OCI-LY7 (cell line): ENCODE measurements at regions not wholly inside any gene's neighbourhood (a gene's known extent, or its start where the extent isn't known, plus 50 kb on each side); places are given as distances from the start of the nearest gene placed in this dataset.

Source experiments
- BruUV-seq: library from RNA; stranded (reverse); fragments of 400-500 nt; replicated peaks from 2 replicates; lab custom pipeline; 2021; lab: Mats Ljungman, UMichigan
- CTCF ChIA-PET: fragments of 300-600 bp; sonication (Branson Sonifier 250); formaldehyde crosslinking; loops from one replicate; lab custom pipeline; 2022; ENCODE audit warnings: antibody characterized with exemption; ENCODE audit not compliant: unreplicated experiment; lab: Charles Lee
- POLR2A ChIA-PET: fragments of 300-600 bp; sonication (Branson Sonifier 250); formaldehyde crosslinking; loops from one replicate; lab custom pipeline; 2022; ENCODE audit warnings: antibody characterized with exemption; lab: Charles Lee
- DNase-seq: peaks from one replicate; pipeline ENCODE4 v3.0.0-alpha.2; 2015; ENCODE audit warnings: low spot score
- H2AFZ ChIP-seq: fragments of 200-600 bp; sonication (generic), shearing (Covaris generic); 2 replicates; pipeline ENCODE4 v1.6.1; 2014; ENCODE audit warnings: mild to moderate bottlenecking, antibody characterized with exemption, low read length, moderate library complexity
- H3K27ac ChIP-seq: fragments of 200-600 bp; sonication (generic); 2 replicates; pipeline ENCODE4 v1.5.1; 2014; ENCODE audit warnings: mixed run types, low read depth, mild to moderate bottlenecking, moderate library complexity, low read length, inconsistent platforms; ENCODE audit not compliant: poor library complexity, severe bottlenecking
- H3K36me3 ChIP-seq: fragments of 200-600 bp; sonication (generic); 2 replicates; pipeline ENCODE4 v1.6.1; 2014; ENCODE audit warnings: mild to moderate bottlenecking, antibody characterized with exemption, low read length, moderate library complexity, mixed read lengths; ENCODE audit not compliant: insufficient read depth
- H3K4me1 ChIP-seq: fragments of 200-600 bp; sonication (generic); 2 replicates; pipeline ENCODE4 v1.5.1; 2014; ENCODE audit warnings: mild to moderate bottlenecking, low read length; ENCODE audit not compliant: insufficient read depth, poor library complexity, severe bottlenecking
- H3K4me2 ChIP-seq: fragments of 200-600 bp; sonication (generic); 2 replicates; pipeline ENCODE4 v1.6.1; 2014; ENCODE audit warnings: mild to moderate bottlenecking, low read length
- H3K4me3 ChIP-seq: fragments of 200-600 bp; sonication (generic); 2 replicates; pipeline ENCODE4 v1.5.1; 2014; ENCODE audit warnings: mild to moderate bottlenecking, low read depth, low read length; ENCODE audit not compliant: poor library complexity, severe bottlenecking
- H3K79me2 ChIP-seq: fragments of 200-600 bp; sonication (generic); 2 replicates; pipeline ENCODE4 v1.6.1; 2016; ENCODE audit warnings: low read depth, mild to moderate bottlenecking, low read length, moderate library complexity, mixed read lengths; ENCODE audit not compliant: insufficient read depth
- H3K9me2 ChIP-seq: fragments of 200-600 bp; sonication (generic); 2 replicates; pipeline ENCODE4 v1.6.1; 2016; ENCODE audit warnings: mild to moderate bottlenecking, low read length, mixed read lengths; ENCODE audit not compliant: insufficient read depth
- H3K9me3 ChIP-seq: fragments of 200-600 bp; sonication (generic); 2 replicates; pipeline ENCODE4 v1.6.1; 2014; ENCODE audit warnings: mild to moderate bottlenecking, mixed run types, low read length, mixed read lengths
- H4K20me1 ChIP-seq: fragments of 200-600 bp; sonication (generic); 2 replicates; pipeline ENCODE4 v1.6.1; 2014; ENCODE audit warnings: mild to moderate bottlenecking, antibody characterized with exemption, low read length, moderate library complexity, mixed read lengths; ENCODE audit not compliant: insufficient read depth
- EZH2phosphoT487 ChIP-seq: fragments of 200-600 bp; sonication (generic); IDR thresholded peaks from 2 replicates; pipeline ENCODE4 v1.6.1; 2018; ENCODE audit warnings: low read depth, borderline replicate concordance, mild to moderate bottlenecking, mixed run types, antibody characterized with exemption, low read length, moderate library complexity, mixed read lengths
- intact Hi-C: fragments of 100-400 bp; cut with micrococcal nuclease; formaldehyde crosslinking; loops from one replicate; pipeline ENCODE4 v1.10.0; 2022; ENCODE audit not compliant: unreplicated experiment
- TF ChIP-seq, protein P1 (sequence below): fragments of 200-600 bp; sonication (generic); conservative IDR thresholded peaks from 2 replicates; pipeline ENCODE4 v1.5.1; 2014; ENCODE audit warnings: mild to moderate bottlenecking, antibody characterized with exemption, low read length, moderate library complexity, mixed read lengths

DNA sequence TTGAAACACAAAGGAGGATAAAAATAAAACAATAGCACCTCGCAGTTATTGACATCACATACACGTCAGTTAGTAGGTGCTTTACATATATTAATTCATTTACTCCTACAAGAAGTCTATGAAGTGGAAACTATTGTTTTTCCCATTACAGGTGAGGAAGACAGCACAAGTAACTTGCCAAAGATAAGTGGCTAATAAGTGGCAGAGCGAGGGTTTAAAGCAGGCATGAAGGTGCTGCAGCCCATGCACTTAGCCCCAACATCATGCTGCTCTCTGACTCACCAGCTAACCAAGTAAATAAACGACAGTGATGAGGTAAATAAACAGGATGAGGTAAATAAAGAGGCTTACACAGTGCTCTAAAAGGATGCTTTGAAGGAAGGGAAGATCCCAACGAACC is 498.6 kb upstream of the ZEB2 start:
- CTCF ChIA-PET, result interaction anchor here (0.6 kb wide), 1 partner anchor 113 kb away, joined by 6 read pairs; no protein-coding TSS in a partner anchor
- intact Hi-C loops, result no loop called here
- BruUV-seq, result no TSS peak

DNA sequence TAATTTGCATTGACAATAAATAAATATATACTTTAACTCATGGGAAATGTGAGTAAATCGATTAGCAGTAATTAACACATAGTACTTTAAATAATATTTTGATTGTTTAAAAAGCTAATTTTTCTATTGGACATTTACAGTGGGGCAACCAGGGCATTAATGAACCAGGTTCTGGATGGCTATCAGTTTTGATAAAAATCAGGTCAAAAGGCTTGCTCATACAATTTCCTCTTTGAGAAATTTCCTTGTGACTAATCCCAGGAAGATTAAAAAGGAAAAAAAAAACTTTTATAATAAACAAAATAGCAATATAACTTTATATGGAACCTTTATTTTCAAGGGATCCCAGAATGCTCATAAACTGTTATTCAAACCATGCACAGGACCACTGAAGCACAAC is 497.2 kb upstream of the ZEB2 start:
- no TSS peak for BruUV-seq
- H3K9me2 ChIP-seq, result 0 out of 2 replicates have a peak, but pooled peaks cover 4% of the 10 kb centered on the region

More for the DNA sequence above, 498.6 kb upstream of the ZEB2 start:
- Histone ChIP-seq H3K4me2 (no peak overlapping the region), H4K20me1 (no peaks in the 10 kb centered on the region), H3K36me3 (no peaks in the 10 kb centered on the region), H3K4me3 (no peak overlapping the region), H3K4me1 (peaks cover 9% of the 10 kb centered on the region), H3K27ac (no peak overlapping the region), H3K9me3 (no peaks in the 10 kb centered on the region), H3K9me2 (0 out of 2 replicates have a peak, but pooled peaks cover 4% of the 10 kb centered on the region), H3K79me2 (no peaks in the 10 kb centered on the region), H2AFZ (no peak overlapping the region)
- POLR2A ChIA-PET, result no interaction called here
- DNase-seq, result no peak
- TF ChIP-seq, protein P1, sequence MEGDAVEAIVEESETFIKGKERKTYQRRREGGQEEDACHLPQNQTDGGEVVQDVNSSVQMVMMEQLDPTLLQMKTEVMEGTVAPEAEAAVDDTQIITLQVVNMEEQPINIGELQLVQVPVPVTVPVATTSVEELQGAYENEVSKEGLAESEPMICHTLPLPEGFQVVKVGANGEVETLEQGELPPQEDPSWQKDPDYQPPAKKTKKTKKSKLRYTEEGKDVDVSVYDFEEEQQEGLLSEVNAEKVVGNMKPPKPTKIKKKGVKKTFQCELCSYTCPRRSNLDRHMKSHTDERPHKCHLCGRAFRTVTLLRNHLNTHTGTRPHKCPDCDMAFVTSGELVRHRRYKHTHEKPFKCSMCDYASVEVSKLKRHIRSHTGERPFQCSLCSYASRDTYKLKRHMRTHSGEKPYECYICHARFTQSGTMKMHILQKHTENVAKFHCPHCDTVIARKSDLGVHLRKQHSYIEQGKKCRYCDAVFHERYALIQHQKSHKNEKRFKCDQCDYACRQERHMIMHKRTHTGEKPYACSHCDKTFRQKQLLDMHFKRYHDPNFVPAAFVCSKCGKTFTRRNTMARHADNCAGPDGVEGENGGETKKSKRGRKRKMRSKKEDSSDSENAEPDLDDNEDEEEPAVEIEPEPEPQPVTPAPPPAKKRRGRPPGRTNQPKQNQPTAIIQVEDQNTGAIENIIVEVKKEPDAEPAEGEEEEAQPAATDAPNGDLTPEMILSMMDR, result no peak

DNA sequence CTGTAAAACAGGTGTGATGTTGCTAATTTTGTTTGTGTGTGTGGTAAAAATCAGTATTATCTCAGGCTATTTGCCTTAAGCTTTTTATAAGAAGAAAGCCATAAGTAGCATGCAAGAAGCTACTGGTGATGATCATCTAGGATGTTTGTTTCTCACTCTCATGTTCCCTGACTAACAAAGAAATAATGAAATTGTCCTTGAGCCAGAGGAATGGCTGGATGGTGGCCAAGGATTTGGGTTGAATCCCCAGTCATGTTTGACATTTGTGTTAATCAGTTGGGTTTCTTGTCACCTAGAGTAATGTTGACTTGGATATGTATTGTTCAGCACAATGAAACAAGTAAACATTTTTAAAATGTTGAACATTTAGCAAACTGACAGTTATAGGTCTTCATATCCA is 496.8 kb upstream of the ZEB2 start:
- Histone ChIP-seq H3K36me3 (no peaks in the 10 kb centered on the region), H2AFZ (no peak overlapping the region), H3K9me2 (0 out of 2 replicates have a peak, but pooled peaks cover 4% of the 10 kb centered on the region), H4K20me1 (no peaks in the 10 kb centered on the region), H3K9me3 (no peaks in the 10 kb centered on the region), H3K79me2 (no peaks in the 10 kb centered on the region), H3K4me3 (no peak overlapping the region), H3K4me2 (no peak overlapping the region), H3K4me1 (no peaks in the 10 kb centered on the region), H3K27ac (no peak overlapping the region)
- intact Hi-C loops, result no loop called here
- no peak for DNase-seq
- TF ChIP-seq, protein P1, result no peak
- TF ChIP-seq EZH2phosphoT487, result no peak
- ChIA-PET CTCF (no interaction called here), POLR2A (interaction anchor here (0.7 kb wide), 2 partner anchors 216 to 606 kb away, joined by 3 to 4 read pairs; no protein-coding TSS in a partner anchor)
- BruUV-seq, result no TSS peak

More for the DNA sequence above, 497.2 kb upstream of the ZEB2 start:
- H3K4me3 ChIP-seq, result no peak overlapping the region
- TF ChIP-seq, protein P1, result no peak
- TF ChIP-seq EZH2phosphoT487, result no peak
- no peaks in the 10 kb centered on the region for H3K4me1 ChIP-seq
- no peak for DNase-seq
- intact Hi-C loops, result no loop called here
- no peak overlapping the region for H2AFZ ChIP-seq
- no peaks in the 10 kb centered on the region for H3K79me2 ChIP-seq
- no peaks in the 10 kb centered on the region for H3K36me3 ChIP-seq
- no peaks in the 10 kb centered on the region for H3K9me3 ChIP-seq
- no peak overlapping the region for H3K27ac ChIP-seq
- ChIA-PET CTCF (no interaction called here), POLR2A (interaction anchor here (0.6 to 0.7 kb wide), 2 partner anchors 216 to 566 kb away, joined by 3 to 4 read pairs; no protein-coding TSS in a partner anchor)
- H3K4me2 ChIP-seq, result no peak overlapping the region
- no peaks in the 10 kb centered on the region for H4K20me1 ChIP-seq
